Umbilical cord (tissue), 1 donor: ENCODE measurements at regions not wholly inside any gene's neighbourhood (a gene's known extent, or its start where the extent isn't known, plus 50 kb on each side); places are given as distances from the start of the nearest gene placed in this dataset.

Experiments used
- DNase-seq: peaks from one replicate; pipeline ENCODE4 v3.0.0-alpha.2; 2015; ENCODE audit warnings: low spot score

DNA sequence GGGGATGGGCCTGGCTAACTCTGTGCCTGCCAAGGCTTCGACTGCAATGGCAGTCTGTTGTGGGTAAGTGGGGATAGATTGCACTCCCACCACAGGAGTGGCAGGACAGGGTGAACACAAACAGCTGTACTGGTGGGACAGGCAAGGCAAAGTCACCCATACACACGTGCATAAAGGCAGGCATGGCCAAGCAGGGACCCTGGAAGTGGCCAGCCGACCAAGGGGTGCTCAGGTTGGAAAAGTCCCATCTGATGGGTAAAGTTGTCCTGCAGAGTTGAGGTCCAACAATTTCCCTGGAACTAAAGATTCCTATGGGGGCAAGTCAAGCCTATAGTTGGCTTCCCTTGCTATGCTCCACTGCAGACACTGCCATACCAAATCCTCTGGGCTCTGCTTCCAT is 1961.9 kb upstream of the ADGRL3 start:
- no peak for DNase-seq

DNA sequence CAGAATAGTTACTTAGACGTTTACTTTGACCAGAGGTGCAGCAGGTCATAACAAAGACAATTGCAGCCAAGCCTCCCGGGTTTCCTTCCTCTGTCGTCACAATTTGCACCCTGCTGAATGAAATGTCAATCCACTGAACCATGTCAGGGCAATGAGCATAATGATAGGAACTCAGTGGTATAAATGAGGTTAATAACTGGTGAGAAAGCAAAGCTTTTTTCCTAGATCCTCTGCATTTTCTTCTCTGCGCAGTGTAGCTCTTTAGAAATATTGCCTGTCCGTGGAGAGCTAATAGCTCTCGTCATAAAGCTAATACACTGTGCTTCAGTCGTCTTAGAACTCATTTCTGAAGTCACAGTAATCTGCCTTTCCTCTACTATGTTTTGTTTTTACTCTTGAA is 1960.1 kb upstream of the ADGRL3 start:
- no peak for DNase-seq

DNA sequence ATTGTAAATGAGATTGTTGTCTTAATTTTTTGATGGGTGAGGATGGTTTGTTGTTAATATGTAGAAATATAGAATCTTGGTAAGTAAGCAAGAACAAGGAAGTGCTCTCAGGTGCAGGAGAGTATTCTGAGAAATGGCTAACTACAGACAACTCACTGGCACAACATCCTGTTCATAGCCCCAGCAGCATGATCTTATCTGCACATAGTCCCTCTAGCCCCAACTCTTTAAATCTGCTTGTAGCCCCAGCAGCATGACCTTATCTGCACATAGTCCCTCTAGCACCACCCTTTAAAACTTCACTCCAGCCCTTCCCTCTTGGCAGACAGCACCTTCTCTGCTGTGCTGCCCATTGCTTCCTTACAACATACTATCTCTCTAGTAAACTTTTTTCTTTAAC is 1957.1 kb upstream of the ADGRL3 start:
- DNase-seq: no peak

DNA sequence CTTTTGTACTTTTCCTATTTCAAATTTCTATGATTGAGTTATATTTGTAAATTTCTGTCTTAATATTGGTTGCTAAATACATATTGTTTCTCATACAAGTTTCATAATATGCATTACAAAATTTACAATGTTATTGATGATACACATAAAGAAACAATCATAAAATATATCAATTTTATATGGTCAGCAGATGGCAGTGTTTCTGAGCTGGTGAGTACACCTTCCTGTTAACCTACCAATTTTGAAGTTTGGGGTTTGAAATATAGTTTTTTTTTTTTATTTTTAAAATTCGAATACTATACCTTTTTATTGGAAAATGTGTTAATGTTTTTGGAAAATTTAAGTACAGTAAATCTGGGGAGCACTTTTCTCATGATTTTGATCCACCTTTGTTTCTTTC is 1953.1 kb upstream of the ADGRL3 start:
- DNase-seq: peak; percentile 3

DNA sequence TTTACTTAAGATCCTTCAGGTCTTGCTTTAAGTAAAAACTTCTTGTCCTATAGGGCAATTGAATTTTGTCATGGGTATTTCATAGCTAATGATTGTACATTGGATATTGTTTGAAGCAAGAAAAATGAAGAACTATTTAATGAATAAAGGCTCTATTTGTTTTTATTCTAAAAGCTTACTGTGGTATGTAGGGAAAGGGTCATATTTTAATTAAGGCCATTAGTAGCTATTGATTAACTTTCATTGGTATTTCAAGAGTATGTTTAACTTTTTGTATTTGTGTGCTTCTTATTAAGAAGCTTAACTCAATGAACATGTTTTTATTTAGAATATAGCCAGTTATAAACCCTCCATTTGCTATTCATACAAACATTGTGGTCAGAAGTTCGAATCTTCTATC is 1951.8 kb upstream of the ADGRL3 start:
- no peak for DNase-seq

DNA sequence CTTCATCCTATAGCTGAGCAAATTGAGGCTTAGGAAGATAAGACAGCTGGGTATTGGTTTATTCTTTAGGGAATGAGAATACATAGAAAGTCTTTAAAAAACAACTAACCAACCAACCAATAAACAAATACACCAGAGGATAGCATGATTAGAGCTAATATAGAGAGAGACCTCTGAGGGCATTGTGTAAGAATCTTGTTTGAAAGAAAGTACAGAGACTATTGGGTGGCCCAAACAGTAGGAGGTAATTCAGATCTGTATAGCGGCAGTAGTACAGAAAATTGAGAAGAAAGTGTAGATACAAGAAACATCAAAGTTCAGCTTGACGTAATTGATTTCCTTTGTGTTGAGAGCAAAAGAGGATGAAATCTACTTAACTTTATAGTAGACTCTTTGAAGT is 1951.0 kb upstream of the ADGRL3 start:
- DNase-seq: no peak

DNA sequence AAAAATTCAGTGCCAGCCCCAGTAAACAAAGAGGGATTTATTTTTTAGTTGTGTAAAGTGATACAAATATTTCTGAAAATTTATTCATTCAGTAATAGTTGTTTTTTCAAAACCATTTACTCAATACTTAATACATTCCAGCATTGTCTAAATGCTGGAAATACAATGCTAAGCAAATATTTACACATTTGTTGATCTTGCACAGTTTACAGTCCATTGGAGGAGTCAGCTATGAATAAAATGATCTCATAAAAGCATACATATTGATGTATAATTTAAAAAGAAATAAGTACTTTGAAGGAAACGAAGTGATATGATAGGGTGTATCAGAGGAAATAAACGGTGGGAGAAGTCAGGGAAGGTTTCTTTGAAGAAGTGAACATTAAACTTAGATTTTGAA is 1942.1 kb upstream of the ADGRL3 start:
- no peak for DNase-seq

DNA sequence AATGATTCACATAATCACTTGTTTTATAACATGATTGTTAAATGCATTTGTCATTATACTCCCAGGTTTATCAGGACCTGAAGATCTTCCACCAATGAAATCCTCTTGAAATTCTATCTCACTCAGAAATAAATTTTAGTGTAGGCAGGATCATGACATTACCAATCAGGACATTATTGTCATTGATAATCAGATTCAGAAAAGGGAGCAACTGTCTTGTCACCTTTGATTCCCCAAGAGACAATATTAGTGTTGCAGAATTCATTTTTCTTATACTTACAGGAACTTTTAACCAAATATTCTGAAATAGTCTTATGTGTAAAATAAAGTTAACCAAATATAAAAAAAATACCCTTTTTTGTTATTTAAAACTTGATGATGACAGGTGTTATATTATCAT is 1892.5 kb upstream of the ADGRL3 start:
- DNase-seq: no peak

DNA sequence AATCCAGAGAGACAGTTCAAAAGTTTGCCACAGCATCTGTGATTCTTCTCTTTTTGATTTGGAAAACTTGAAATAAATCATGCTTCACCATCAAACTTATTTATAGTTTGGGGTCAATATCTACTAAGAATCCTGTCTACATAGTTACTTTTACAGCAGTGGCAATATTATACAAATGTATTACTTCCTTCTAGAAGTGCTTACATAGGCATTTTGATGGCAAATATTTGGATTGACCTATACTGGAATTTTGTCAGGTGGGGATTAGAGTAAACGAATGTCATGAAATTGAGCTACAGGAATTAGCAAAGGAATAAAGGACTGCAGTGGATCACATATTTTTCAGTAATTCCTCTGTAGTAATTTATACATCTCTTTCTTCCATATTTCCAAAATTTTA is 1885.5 kb upstream of the ADGRL3 start:
- DNase-seq: no peak

DNA sequence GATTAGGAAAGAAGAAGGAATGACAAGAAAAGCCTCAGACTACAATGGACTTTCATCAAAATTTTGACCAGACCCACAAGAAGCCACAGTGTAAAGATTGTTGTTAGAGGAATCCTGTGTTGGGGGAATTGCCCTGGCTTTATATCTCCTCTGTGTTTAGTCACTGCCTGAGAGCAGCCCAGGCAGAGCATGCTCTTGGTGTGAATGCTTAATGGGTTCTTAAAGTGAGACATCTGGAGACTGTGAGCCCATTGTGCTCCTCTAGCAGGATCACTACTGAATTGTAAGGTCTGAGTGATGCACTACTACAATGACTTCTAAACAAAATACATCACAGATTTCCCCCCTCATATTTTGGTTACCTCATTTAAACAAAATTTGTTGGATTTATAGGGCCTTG is 1860.5 kb upstream of the ADGRL3 start:
- DNase-seq: peak; percentile 6

DNA sequence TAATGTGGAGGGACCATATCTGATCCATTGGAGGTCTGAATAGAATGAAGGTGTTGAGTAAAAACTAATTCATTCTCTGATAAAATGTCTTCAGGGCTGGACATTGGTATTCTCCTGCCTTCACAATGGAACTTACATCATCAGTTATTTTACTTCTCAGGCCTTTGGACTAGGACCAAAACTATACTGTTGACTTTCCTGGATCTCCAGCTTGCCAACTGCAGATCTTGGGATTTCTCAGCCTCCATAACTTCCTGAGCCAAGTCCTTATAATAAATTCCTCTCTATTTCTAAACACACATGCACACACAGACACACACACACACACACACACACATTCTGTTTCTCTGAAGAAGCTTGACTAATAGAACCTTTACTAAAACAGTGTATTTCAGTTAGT is 1858.6 kb upstream of the ADGRL3 start:
- DNase-seq: peak; percentile 27

DNA sequence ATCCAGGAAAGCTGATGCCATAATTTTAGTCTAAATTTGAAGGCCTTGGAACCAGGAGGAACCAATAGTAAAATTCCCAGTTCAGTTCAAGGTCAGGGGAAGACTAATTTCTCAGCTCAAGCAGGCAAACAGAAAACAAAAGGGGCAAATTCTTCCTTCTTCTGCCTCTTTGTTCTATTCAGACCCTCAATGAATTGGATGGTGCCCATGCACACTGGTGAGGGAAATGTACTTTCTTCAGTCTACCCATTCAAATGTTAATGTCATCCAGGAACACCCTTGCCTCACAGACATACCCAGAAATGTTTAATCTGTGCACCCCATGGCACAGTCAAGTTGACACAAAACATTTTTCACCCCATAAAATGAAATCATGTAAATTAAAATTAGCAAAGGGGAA is 1851.2 kb upstream of the ADGRL3 start:
- DNase-seq: no peak

DNA sequence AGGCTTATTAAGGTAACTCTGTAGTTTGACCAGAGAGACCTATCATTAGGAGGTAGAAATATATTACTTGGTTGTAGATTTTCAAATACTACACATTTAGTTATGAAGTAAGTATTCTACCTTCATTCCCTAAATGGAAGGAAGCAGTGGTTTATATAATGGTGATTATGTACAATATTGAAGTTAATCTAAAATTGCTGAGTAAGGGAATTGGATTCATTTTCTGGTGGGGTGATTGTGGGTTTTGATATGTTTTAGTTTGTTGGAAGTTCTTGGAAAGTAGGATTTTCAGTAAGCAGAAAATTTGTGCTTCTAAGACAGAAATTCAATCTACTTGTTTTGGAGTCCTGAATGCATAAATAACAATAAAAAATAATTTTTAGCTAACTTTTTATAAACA is 1830.9 kb upstream of the ADGRL3 start:
- DNase-seq: no peak

DNA sequence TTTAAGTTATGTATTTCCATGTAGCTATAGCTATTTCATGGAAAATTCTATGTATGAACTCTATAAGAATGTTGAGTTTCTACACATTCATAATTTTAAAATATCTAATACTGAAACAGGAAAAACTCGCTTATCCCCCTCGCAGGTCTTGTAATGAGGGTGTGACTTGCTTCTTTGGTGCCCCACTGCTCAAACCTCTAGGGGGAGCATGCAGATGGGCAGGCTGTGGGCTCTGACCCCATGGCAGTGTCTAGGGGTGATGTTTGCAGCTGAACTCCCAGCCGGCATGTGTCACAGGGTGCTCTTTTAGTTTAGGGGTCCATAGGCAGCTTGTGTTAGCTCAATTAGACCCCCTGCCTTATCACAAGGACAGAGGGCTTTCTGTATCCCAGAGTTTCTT is 1825.7 kb upstream of the ADGRL3 start:
- no peak for DNase-seq

DNA sequence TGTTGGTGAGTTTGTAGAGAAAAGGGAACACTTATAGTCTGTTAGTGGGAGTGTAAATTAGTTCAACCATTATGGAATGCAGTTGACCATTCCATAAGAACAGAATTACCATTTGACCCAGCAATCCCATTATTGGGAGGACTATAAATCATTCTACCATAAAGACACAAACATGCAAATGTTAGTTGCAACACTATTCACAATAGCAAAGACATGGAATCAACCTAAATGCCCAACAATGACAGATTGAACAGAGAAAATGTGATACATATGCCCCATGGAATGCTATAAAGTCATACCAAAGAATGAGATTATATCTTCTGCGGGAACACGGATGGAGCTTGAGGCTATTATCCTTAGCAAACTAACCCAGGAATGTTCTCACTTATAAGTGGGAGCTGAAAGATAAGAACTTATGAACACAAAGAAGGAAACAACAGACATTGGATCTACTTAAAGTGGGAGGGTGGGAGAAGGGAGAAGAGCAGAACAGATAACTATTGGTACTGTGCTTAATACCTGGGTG is 1819.2 kb upstream of the ADGRL3 start:
- DNase-seq: no peak

DNA sequence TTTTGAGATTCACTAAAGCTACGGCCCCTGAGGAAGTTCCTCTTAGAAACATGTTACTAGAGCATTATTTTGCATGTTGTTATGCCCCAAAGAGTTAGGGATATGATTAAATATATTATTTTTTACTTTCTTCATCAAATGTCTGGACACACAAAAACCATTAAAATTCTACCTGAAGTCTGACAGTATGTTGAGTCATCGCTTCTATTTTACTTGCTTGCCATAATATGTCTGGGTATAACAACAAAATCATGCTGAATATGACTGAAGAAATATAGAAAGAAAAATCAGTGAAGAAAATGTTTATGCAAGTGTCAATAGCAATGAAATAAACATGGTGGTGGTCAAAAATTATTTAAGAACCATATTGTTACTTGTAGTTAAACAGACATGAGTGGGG is 1818.5 kb upstream of the ADGRL3 start:
- no peak for DNase-seq

DNA sequence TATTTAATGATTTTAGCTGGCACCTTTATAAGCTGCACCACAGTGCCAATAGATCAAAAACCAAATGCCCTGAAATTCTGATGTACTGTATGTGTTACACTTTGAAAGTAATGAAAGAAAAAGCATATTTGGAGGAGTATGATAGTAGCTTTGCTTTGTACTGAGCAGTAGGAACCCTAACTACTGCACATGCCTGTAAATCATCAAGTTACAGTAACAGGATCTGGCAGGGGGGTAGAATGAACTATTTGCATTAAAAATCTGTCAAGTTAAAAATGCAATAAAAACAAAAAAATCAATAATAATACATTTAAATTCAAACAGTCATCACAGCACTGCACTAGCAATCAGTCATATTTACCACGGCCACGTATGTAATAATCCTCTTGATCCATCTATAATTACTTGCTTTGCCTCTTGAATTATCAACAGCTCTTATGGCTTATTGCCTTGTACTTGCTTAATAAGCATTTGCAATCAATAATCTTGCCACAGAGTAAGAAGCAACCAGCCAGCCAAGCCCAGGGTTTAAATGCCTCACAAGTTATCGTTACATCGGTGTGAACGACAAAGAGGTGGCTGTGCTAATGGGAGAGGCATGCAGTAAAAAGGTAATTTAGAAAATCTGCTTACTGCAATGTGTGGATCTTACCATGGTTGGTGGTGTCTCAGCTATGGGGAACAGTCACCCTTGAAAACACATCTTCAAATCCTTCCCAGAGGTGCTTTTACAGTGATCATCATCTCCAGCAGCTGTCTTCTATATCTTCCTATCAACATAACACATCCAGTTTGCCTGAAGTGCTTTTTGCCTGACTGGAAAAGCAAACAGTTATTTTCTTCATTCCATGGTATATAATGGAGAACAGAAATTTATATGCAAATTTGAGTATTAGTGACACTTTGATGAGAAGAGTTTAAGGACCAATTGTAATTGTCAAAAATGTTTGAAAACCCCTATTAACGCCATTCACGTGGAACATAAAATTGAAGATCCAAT is 1812.1 kb upstream of the ADGRL3 start:
- DNase-seq: no peak

DNA sequence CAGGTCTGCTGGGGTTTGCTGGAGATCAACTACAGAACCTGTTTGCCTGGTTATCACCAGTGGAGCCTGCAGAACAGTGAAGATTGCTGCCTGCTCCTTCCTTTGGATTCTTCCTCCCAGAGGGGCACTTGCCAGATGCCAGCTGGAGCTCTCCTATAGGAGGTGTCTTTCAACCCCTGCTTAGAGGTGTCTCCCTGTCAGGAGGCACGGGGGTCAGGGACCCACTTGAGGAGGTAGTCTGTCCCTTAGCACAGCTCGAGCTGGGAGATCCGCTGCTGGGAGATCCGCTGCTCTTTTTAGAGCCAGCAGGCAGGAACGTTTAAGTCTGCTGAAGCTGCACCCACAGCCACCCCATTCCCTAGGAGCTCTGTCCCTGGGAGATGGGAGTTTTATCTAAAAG is 1806.3 kb upstream of the ADGRL3 start:
- no peak for DNase-seq

DNA sequence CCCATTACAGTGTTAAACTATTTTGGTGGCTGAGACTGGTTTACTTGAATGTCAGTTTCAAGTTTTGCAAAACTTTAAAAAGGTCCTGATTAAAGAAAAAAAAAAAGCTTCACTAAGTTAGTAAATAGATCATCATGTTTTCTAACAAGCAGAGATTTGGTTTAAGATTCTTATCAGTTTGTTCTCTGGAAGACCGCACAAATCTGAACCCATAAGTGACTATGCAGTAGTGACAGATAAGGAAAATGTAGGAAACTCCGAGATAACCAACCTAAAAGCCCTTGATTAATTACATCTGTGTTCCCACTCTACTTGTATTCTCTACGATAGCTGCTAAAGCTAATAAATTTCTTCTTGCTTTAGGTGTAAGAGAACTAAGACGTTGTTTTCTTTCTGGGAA is 1799.8 kb upstream of the ADGRL3 start:
- DNase-seq: peak; percentile 21

DNA sequence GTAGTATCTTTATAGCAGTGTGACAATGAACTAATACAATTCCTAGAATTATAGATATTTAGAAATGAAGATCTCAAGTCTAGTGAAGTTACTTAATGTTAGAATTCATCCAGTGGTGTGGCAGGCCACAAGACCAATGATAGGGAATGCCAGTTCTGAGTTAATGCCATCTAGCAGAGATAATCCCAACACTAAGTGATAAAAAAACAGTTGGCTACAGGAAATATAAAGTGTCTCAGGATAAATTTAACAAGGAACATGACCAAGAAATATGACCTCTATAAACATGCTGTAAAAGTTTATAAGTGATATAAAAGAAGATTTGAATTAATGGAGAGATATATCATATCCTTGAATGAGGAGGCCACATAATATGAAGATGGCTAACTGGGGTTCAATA is 1790.5 kb upstream of the ADGRL3 start:
- no peak for DNase-seq

DNA sequence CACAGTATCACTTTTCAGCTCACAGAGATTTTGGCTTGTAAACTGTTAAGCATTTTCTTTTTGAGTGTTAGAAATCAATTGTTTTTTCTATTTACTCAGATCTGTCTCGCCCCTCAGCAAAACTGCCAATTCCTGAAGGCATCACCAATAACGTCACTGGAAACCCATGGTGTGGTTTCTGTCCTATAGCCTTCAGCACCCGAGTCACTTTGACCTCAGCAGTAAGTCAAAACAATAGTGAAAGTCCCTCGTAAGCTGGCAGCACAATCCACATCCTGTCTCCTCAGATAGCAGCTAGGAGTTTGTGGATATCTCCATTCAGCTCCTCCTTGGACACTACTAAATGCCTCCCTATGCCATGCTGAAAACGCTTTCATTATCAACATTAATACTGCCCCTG is 1787.4 kb upstream of the ADGRL3 start:
- no peak for DNase-seq

DNA sequence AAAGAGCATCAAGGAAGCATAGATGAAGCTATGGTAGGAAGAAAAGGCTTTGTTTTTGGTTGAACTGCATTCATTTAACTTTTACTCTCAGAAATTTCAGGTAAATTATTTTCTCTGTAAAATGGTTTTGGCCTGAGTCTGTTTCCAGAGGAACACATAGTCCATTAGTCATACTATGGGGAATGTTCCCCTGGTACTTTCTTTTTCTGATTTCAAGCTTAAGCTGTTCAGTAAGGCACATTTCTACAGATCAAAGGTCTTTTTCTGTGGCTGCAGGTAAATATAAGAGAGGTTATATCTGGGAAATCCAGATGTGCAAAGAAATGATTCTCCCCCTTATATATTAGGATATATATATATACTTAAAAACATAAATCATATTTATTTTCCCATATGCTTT is 1744.4 kb upstream of the ADGRL3 start:
- DNase-seq: no peak

DNA sequence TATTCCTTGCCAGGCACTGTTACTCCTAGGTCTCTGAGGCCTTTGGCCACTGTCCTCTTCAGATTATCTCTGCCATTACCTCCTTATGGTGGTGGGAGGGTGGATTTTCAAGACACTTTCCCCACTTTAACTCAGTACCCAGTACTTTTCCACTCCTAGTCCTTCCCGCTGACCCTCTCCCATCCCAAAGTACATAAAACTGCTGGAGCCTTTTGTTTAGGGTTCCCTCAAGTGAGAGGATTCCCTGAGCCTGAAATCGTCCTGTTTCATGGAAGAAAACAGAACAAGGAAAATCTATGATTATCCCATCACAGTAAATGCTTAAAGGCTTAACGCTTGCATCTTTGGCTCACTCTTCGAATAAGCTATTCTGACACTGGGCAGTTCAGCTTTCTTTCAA is 1742.5 kb upstream of the ADGRL3 start:
- no peak for DNase-seq

DNA sequence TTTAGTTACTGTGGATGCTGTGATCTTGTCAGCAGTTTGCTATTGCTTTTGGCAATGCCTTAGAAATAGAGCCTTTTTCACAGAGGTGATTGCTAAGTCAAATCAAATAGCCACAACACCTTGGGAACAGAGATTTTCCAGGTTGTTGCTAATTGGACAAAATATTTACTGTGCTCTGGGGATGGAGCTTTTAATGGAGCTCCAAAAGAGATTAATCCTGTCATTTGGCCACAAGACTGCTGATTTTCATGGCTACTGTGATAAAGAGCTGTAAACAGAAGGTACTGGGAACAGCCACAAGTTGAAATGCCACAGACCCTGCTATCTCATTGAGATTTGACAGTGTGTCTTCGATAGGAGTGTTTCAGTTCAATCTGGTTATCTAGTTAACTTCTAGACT is 1715.2 kb upstream of the ADGRL3 start:
- DNase-seq: no peak
